Psoas muscle (tissue), 7 donors: ENCODE measurements at regions not wholly inside any gene's neighbourhood (a gene's known extent, or its start where the extent isn't known, plus 50 kb on each side); places are given as distances from the start of the nearest gene placed in this dataset.
"Not testable (repeated sequence)": the region's sequence is repeated elsewhere in the genome, so short reads cannot be mapped to it uniquely, and the experiment has no call there.

Source experiments
- ATAC-seq, 4 donors: fragments of 200-7000 bp; cut with Tn5 transposase; one replicate each; pipeline ENCODE4 v1.9.1; 2020; ENCODE audit warnings: moderate library complexity in 3 of 4, mild to moderate bottlenecking in 2 of 4
- DNase-seq, 2 donors: peaks; one replicate each; pipeline ENCODE4 v3.0.0-alpha.2; 2020
- H3K27ac ChIP-seq: fragments of 200-600 bp; one replicate; pipeline ENCODE4 v1.8.0; 2022
- H3K27me3 ChIP-seq, 3 donors: fragments of 200-600 bp in 1 of 3; one replicate each; pipeline versions ENCODE4 v1.6.1 to v1.8.0; 2013 to 2022; ENCODE audit warnings: low read length in 2 of 3, mild to moderate bottlenecking in 2 of 3, moderate library complexity in 1 of 3; ENCODE audit not compliant: insufficient read depth in 3 of 3
- H3K36me3 ChIP-seq, 2 donors: fragments of 200-600 bp in 1 of 2; one replicate each; pipeline versions ENCODE4 v1.6.1 to v1.8.0; 2013 to 2022; ENCODE audit warnings: low read depth in 1 of 2, mild to moderate bottlenecking in 1 of 2, moderate library complexity in 1 of 2; ENCODE audit not compliant: insufficient read depth in 1 of 2
- H3K4me1 ChIP-seq: fragments of 200-600 bp; one replicate; pipeline ENCODE4 v1.8.0; 2022
- H3K4me3 ChIP-seq: fragments of 200-600 bp; one replicate; pipeline ENCODE4 v1.8.0; 2022; ENCODE audit warnings: mild to moderate bottlenecking
- H3K9me3 ChIP-seq: fragments of 200-600 bp; one replicate; pipeline ENCODE4 v1.8.0; 2022
- CTCF ChIP-seq: fragments of 200-600 bp; IDR thresholded peaks from one replicate; pipeline ENCODE4 v1.8.0; 2022; ENCODE audit warnings: antibody characterized with exemption
- WGBS, 3 donors: extraction: QIAGEN DNeasy Blood & Tissue Kit; methylation state at CpG; one replicate each; pipeline versions ENCODE4 v1.1.6 to v1.1.7; 2013; 5-methylcytosine and 5-hydroxymethylcytosine counted together
- intact Hi-C, 2 donors: fragments of 100-400 bp; cut with DNase I; formaldehyde crosslinking; loops; one replicate each; pipeline versions ENCODE4 v1.11.0 to v1.14.2; 2022
- donor health status: healthy with polysubstance abuse.
- donor health status: DM: no; HTN: no; CAD: no; lungs with moderate emphysema.
- donor health status: Bipolar disorder and iron deficiency.
- donor health status: healthy.
- donor health status: DM: yes; HTN: yes; CAD: no.
- donor health status: DM: no; HTN: no; CAD: no.
- donor health status: DM: yes; HTN: yes; CAD: no.

- Histone ChIP-seq H3K27ac (no peak overlapping the region), H3K4me1 (no peaks in the 10 kb centered on the region), H3K27me3 (no peaks in the 10 kb centered on the region), H3K36me3 (no peaks in the 10 kb centered on the region), H3K9me3 (no peaks in the 10 kb centered on the region), H3K4me3 (no peak overlapping the region)
- intact Hi-C loops: no loop called here
- DNase-seq (no peak), ATAC-seq (no peak)
- WGBS, 3 donors: 78 to 85% (median 78%) methylated on average over 7 of the region's 7 CpGs
- no peak for TF ChIP-seq CTCF
Observed at GRCh38 chr2:84236288-84236687, 222.8 kb downstream of the SUCLG1 start.

- H3K4me3 ChIP-seq: no peak overlapping the region
- no peaks in the 10 kb centered on the region for H3K4me1 ChIP-seq
- no peaks in the 10 kb centered on the region for H3K27me3 ChIP-seq
- H3K9me3 ChIP-seq: no peaks in the 10 kb centered on the region
- TF ChIP-seq CTCF: no peak
- H3K36me3 ChIP-seq: no peaks in the 10 kb centered on the region
- ATAC-seq (no peak), DNase-seq (no peak)
- H3K27ac ChIP-seq: no peak overlapping the region
- 79 to 83% (median 82%) methylated on average over 6 of the region's 6 CpGs for WGBS, 3 donors
- intact Hi-C loops: no loop called here
Observed at GRCh38 chr2:84234103-84234502, 225.0 kb downstream of the SUCLG1 start.

- no peak for TF ChIP-seq CTCF
- intact Hi-C loops: no loop called here
- Histone ChIP-seq H3K27ac (no peak overlapping the region), H3K9me3 (no peaks in the 10 kb centered on the region), H3K4me3 (no peak overlapping the region), H3K36me3 (no peaks in the 10 kb centered on the region), H3K27me3 (no peaks in the 10 kb centered on the region), H3K4me1 (no peaks in the 10 kb centered on the region)
- 73 to 90% (median 81%) methylated on average over 1 of the region's 1 CpG for WGBS, 3 donors
- ATAC-seq (no peak), DNase-seq (no peak)
Observed at GRCh38 chr2:84231478-84231877, 227.6 kb downstream of the SUCLG1 start.

GRCh38 chr2:84224121-84224520 is 235.0 kb downstream of the SUCLG1 start:
- ATAC-seq (no peak), DNase-seq (no peak)
- Histone ChIP-seq H3K4me3 (no peak overlapping the region), H3K9me3 (no peaks in the 10 kb centered on the region), H3K36me3 (no peaks in the 10 kb centered on the region), H3K4me1 (no peaks in the 10 kb centered on the region), H3K27ac (no peak overlapping the region), H3K27me3 (no peaks in the 10 kb centered on the region)
- intact Hi-C loops: no loop called here
- TF ChIP-seq CTCF: no peak

GRCh38 chr2:84223191-84223590 is 235.9 kb downstream of the SUCLG1 start:
- H3K4me3 ChIP-seq: no peak overlapping the region
- H3K27me3 ChIP-seq: no peaks in the 10 kb centered on the region
- no peaks in the 10 kb centered on the region for H3K4me1 ChIP-seq
- DNase-seq (no peak), ATAC-seq (no peak)
- 75 to 80% (median 79%) methylated on average over 2 of the region's 2 CpGs for WGBS, 3 donors
- no peak overlapping the region for H3K27ac ChIP-seq
- no peaks in the 10 kb centered on the region for H3K36me3 ChIP-seq
- H3K9me3 ChIP-seq: no peaks in the 10 kb centered on the region
- intact Hi-C loops: no loop called here
- no peak for TF ChIP-seq CTCF

GRCh38 chr2:84221102-84221501 is 238.0 kb downstream of the SUCLG1 start:
- ATAC-seq, H3K4me1 ChIP-seq, H3K27me3 ChIP-seq, intact Hi-C loops, H3K27ac ChIP-seq, H3K9me3 ChIP-seq, H3K4me3 ChIP-seq, DNase-seq, H3K36me3 ChIP-seq: not testable (repeated sequence)
- WGBS, 3 donors: 75 to 84% (median 80%) methylated on average over 2 of the region's 2 CpGs
